Suprapubic skin (tissue), 4 donors: ENCODE measurements at regions not wholly inside any gene's neighbourhood (a gene's known extent, or its start where the extent isn't known, plus 50 kb on each side); places are given as distances from the start of the nearest gene placed in this dataset.

Experiments used
- DNase-seq, 2 donors: peaks; one replicate each; pipeline ENCODE4 v3.0.0-alpha.2; 2019; ENCODE audit warnings: low spot score in 2 of 2
- H3K27ac ChIP-seq: fragments of 200-600 bp; sonication (generic); one replicate; pipeline ENCODE4 v1.5.1; 2019
- H3K27me3 ChIP-seq: fragments of 200-600 bp; sonication (generic); one replicate; pipeline ENCODE4 v1.5.1; 2019
- H3K36me3 ChIP-seq: fragments of 200-600 bp; sonication (generic); one replicate; pipeline ENCODE4 v1.5.1; 2019
- H3K4me1 ChIP-seq: fragments of 200-600 bp; sonication (generic); one replicate; pipeline ENCODE4 v1.5.1; 2019
- H3K4me3 ChIP-seq: fragments of 200-600 bp; sonication (generic); one replicate; pipeline ENCODE4 v1.5.1; 2019; ENCODE audit warnings: mild to moderate bottlenecking
- H3K9me3 ChIP-seq: fragments of 200-600 bp; sonication (generic); one replicate; pipeline ENCODE4 v1.5.1; 2019
- CTCF ChIP-seq, 2 donors: fragments of 200-600 bp in 1 of 2; fragments of 450-650 bp in 1 of 2; sonication (generic) in 1 of 2; IDR thresholded peaks; one replicate each; pipeline ENCODE4 v1.5.1; 2016 to 2019; ENCODE audit warnings: antibody characterized with exemption in 2 of 2, mild to moderate bottlenecking in 1 of 2, moderate library complexity in 1 of 2
- EP300 ChIP-seq: sonication (generic); formaldehyde crosslinking; IDR thresholded peaks from one replicate; pipeline ENCODE4 v1.6.1; 2017; ENCODE audit warnings: antibody characterized with exemption
- POLR2A ChIP-seq, 2 donors: fragments of 450-650 bp; IDR thresholded peaks; one replicate each; pipeline ENCODE4 v1.6.1; 2017; ENCODE audit warnings: antibody characterized with exemption in 2 of 2, mild to moderate bottlenecking in 2 of 2, moderate library complexity in 2 of 2
- POLR2AphosphoS5 ChIP-seq, 3 donors: sonication (generic); formaldehyde crosslinking; IDR thresholded peaks; one replicate each; pipeline ENCODE4 v1.6.1; 2017; ENCODE audit warnings: antibody characterized with exemption in 3 of 3
- WGBS: methylation state at CpG from one replicate; pipeline ENCODE4 v1.1.5; 2018; 5-methylcytosine and 5-hydroxymethylcytosine counted together

GRCh38 chr11:8340296-8340695 is 76.6 kb upstream of the LMO1 start:
- H3K9me3 ChIP-seq, result no peaks in the 10 kb centered on the region
- no peaks in the 10 kb centered on the region for H3K36me3 ChIP-seq
- DNase-seq, result no peak
- TF ChIP-seq CTCF (IDR thresholded peaks at IDR 0.05) (no peak), POLR2AphosphoS5 (IDR thresholded peaks at IDR 0.05) (no peak), EP300 (no peak), POLR2A (IDR thresholded peaks at IDR 0.05) (no peak)
- H3K27me3 ChIP-seq, result peaks cover 5% of the 10 kb centered on the region
- 88% methylated on average over 1 of the region's 1 CpG for WGBS
- H3K4me1 ChIP-seq, result peaks cover 11% of the 10 kb centered on the region
- no peak overlapping the region for H3K4me3 ChIP-seq
- H3K27ac ChIP-seq, result no peak overlapping the region

- H3K27ac ChIP-seq, result no peak overlapping the region
- no peak overlapping the region for H3K4me3 ChIP-seq
- DNase-seq, result no peak
- H3K9me3 ChIP-seq, result no peaks in the 10 kb centered on the region
- H3K4me1 ChIP-seq, result peaks cover 11% of the 10 kb centered on the region
- H3K27me3 ChIP-seq, result peaks cover 5% of the 10 kb centered on the region
- 77% methylated on average over 23 of the region's 25 CpGs for WGBS
- no peaks in the 10 kb centered on the region for H3K36me3 ChIP-seq
- TF ChIP-seq POLR2A (IDR thresholded peaks at IDR 0.05) (no peak), CTCF (IDR thresholded peaks at IDR 0.05) (no peak), POLR2AphosphoS5 (IDR thresholded peaks at IDR 0.05) (no peak), EP300 (no peak)
These were observed 75.9 kb upstream of the LMO1 start for GRCh38 chr11:8339592-8340022.

- TF ChIP-seq EP300, result no peak
- no peak for TF ChIP-seq POLR2A (IDR thresholded peaks at IDR 0.05)
- peak in 1 of 2 donors; percentile 63 for TF ChIP-seq CTCF (IDR thresholded peaks at IDR 0.05)
- H3K4me3 ChIP-seq, result no peak overlapping the region
- H3K36me3 ChIP-seq, result no peaks in the 10 kb centered on the region
- H3K9me3 ChIP-seq, result no peaks in the 10 kb centered on the region
- peaks cover 6% of the 10 kb centered on the region for H3K4me1 ChIP-seq
- no peak for DNase-seq
- H3K27me3 ChIP-seq, result peaks cover 5% of the 10 kb centered on the region
- H3K27ac ChIP-seq, result no peak overlapping the region
- 34% methylated on average over 5 of the region's 8 CpGs for WGBS
These were observed 74.5 kb upstream of the LMO1 start for GRCh38 chr11:8338138-8338537.

- no peak overlapping the region for H3K27ac ChIP-seq
- no peaks in the 10 kb centered on the region for H3K36me3 ChIP-seq
- no peak for TF ChIP-seq POLR2A (IDR thresholded peaks at IDR 0.05)
- no peak for TF ChIP-seq CTCF (IDR thresholded peaks at IDR 0.05)
- TF ChIP-seq EP300, result no peak
- no peak for TF ChIP-seq POLR2AphosphoS5 (IDR thresholded peaks at IDR 0.05)
- no peak overlapping the region for H3K4me3 ChIP-seq
- H3K9me3 ChIP-seq, result no peaks in the 10 kb centered on the region
- H3K4me1 ChIP-seq, result peaks cover 6% of the 10 kb centered on the region
- WGBS, result 80% methylated on average over 19 of the region's 19 CpGs
- peaks cover 5% of the 10 kb centered on the region for H3K27me3 ChIP-seq
- no peak for DNase-seq
These were observed 73.6 kb upstream of the LMO1 start for GRCh38 chr11:8337130-8337795.

GRCh38 chr11:8336356-8337129 is 72.9 kb upstream of the LMO1 start:
- H3K4me3 ChIP-seq, result no peak overlapping the region
- H3K27ac ChIP-seq, result no peak overlapping the region
- H3K4me1 ChIP-seq, result peaks cover 6% of the 10 kb centered on the region
- H3K36me3 ChIP-seq, result no peaks in the 10 kb centered on the region
- H3K27me3 ChIP-seq, result peaks cover 5% of the 10 kb centered on the region
- H3K9me3 ChIP-seq, result no peaks in the 10 kb centered on the region
- WGBS, result 62% methylated on average over 11 of the region's 17 CpGs
- TF ChIP-seq EP300, result no peak
- no peak for TF ChIP-seq POLR2AphosphoS5 (IDR thresholded peaks at IDR 0.05)
- TF ChIP-seq CTCF (IDR thresholded peaks at IDR 0.05), result no peak
- no peak for TF ChIP-seq POLR2A (IDR thresholded peaks at IDR 0.05)
- no peak for DNase-seq
